Thyroid gland (tissue), 4 donors: ENCODE measurements at regions not wholly inside any gene's neighbourhood (a gene's known extent, or its start where the extent isn't known, plus 50 kb on each side); places are given as distances from the start of the nearest gene placed in this dataset.

ENCODE experiments used
- CTCF ChIP-seq, 6 experiments: fragments of 200-600 bp in 3 of 6; fragments of 450-650 bp in 3 of 6; sonication (generic) in 3 of 6; IDR thresholded peaks; one replicate each; pipeline ENCODE4 v1.5.1; 2016 to 2019; ENCODE audit warnings: antibody characterized with exemption in 6 of 6, mild to moderate bottlenecking in 2 of 6, inconsistent platforms in 1 of 6, moderate library complexity in 1 of 6
- POLR2A ChIP-seq, 2 donors: fragments of 450-650 bp; IDR thresholded peaks; one replicate each; pipeline ENCODE4 v1.6.1; 2017; ENCODE audit warnings: antibody characterized with exemption in 2 of 2, mild to moderate bottlenecking in 2 of 2, moderate library complexity in 1 of 2

GRCh38 chr2:62361964-62362363 lies 144.0 kb downstream of the TMEM17 start:
- no peak for TF ChIP-seq POLR2A (IDR thresholded peaks at IDR 0.05)
- TF ChIP-seq CTCF (IDR thresholded peaks at IDR 0.05): no peak
